ENCODE measurements at regions not wholly inside any gene's neighbourhood (a gene's known extent, or its start where the extent isn't known, plus 50 kb on each side); places are given as distances from the start of the nearest gene placed in this dataset.

GRCh38 chr11:37647767-37648166 is 1049.7 kb upstream of the RAG2 start:
- no peak for DNase-seq
- Histone ChIP-seq H3K4me3 (ENCODE audit: low read depth, low read length) (no peak overlapping the region), H3K27ac (no peak overlapping the region), H3K36me3 (no peaks in the 10 kb centered on the region), H3K9me3 (ENCODE audit: severe bottlenecking) (no peaks in the 10 kb centered on the region), H3K27me3 (ENCODE audit: insufficient read depth, low read depth, severe bottlenecking) (no peaks in the 10 kb centered on the region)
- TF ChIP-seq, protein P1, sequence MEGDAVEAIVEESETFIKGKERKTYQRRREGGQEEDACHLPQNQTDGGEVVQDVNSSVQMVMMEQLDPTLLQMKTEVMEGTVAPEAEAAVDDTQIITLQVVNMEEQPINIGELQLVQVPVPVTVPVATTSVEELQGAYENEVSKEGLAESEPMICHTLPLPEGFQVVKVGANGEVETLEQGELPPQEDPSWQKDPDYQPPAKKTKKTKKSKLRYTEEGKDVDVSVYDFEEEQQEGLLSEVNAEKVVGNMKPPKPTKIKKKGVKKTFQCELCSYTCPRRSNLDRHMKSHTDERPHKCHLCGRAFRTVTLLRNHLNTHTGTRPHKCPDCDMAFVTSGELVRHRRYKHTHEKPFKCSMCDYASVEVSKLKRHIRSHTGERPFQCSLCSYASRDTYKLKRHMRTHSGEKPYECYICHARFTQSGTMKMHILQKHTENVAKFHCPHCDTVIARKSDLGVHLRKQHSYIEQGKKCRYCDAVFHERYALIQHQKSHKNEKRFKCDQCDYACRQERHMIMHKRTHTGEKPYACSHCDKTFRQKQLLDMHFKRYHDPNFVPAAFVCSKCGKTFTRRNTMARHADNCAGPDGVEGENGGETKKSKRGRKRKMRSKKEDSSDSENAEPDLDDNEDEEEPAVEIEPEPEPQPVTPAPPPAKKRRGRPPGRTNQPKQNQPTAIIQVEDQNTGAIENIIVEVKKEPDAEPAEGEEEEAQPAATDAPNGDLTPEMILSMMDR (IDR thresholded peaks at IDR 0.05; ENCODE audit: low read depth, low read length), result no peak

DNA sequence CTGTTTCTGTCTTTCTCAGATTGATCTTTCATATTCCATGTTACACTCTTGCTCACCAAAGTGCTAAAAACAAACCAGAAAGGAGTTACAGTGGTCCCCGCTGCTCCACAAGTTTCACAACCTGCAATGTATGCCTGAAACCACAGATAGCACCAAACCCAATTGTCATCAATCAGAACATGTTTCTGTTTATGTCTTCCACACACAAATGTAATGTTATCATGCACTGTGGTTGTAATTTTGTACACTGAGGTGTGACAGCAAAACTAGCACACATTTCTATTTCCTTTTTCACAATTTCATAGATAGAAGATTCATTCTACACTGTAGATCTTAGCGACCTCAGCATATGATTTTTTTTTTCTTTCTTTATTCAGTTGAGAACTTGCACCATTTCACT is 1045.9 kb upstream of the RAG2 start:
- Histone ChIP-seq H3K9me3 (ENCODE audit: severe bottlenecking) (no peaks in the 10 kb centered on the region), H3K36me3 (no peaks in the 10 kb centered on the region), H3K27ac (no peak overlapping the region), H3K4me3 (ENCODE audit: low read depth, low read length) (no peak overlapping the region), H3K27me3 (ENCODE audit: insufficient read depth, low read depth, severe bottlenecking) (no peaks in the 10 kb centered on the region)
- no peak for DNase-seq
- TF ChIP-seq, protein P1 (IDR thresholded peaks at IDR 0.05; ENCODE audit: low read depth, low read length), result no peak

DNA sequence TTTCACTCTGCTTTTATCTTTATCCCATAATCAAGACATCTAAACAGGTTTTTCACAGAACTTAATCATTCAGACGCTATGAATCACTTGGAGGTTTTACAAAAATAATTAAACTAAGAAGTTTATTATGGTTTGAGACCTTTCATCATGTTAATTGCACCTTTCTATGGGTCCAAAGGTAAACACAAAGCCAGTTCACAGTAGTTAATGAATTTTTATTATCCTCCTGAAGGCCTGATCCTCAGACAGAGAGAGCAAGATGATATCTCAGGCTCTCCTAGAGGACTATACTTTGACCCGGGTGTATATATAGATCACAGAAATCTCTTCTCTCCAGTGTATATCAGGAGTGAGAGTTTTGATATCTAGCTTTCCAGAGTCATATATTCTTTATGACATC is 1044.3 kb upstream of the RAG2 start:
- no peak for DNase-seq
- TF ChIP-seq, protein P1 (IDR thresholded peaks at IDR 0.05; ENCODE audit: low read depth, low read length), result no peak
- H3K4me3 ChIP-seq (ENCODE audit: low read depth, low read length), result no peak overlapping the region

DNA sequence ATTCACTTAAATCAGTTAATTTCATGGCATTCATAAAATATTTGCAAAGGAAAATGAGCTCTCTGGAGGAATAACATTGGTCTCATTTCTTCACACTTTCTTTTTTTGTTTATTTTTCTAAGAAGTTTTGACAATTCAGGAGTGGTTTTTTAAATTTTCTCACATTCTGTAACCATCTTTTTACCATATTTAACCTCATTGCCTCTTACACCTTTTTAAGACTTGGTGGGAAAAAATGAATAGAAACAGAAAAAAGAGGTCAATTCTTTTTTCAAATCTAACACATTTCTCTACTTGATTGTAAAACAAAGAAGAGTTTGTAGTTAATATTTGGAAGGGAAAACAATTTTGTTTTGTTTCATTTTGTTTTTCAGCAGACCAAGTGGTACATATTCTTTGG is 1034.7 kb upstream of the RAG2 start:
- Histone ChIP-seq H3K27ac (no peak overlapping the region), H3K36me3 (no peaks in the 10 kb centered on the region), H3K9me3 (ENCODE audit: severe bottlenecking) (no peaks in the 10 kb centered on the region), H3K4me3 (ENCODE audit: low read depth, low read length) (no peak overlapping the region), H3K27me3 (ENCODE audit: insufficient read depth, low read depth, severe bottlenecking) (no peaks in the 10 kb centered on the region)
- TF ChIP-seq, protein P1 (IDR thresholded peaks at IDR 0.05; ENCODE audit: low read depth, low read length), result no peak
- DNase-seq, result no peak

More for the DNA sequence above, 1044.3 kb upstream of the RAG2 start:
- Histone ChIP-seq H3K27ac (no peak overlapping the region), H3K9me3 (ENCODE audit: severe bottlenecking) (no peaks in the 10 kb centered on the region), H3K36me3 (no peaks in the 10 kb centered on the region), H3K27me3 (ENCODE audit: insufficient read depth, low read depth, severe bottlenecking) (no peaks in the 10 kb centered on the region)

GRCh38 chr11:37630866-37631265 is 1032.8 kb upstream of the RAG2 start:
- no peak for DNase-seq
- Histone ChIP-seq H3K9me3 (ENCODE audit: severe bottlenecking) (no peaks in the 10 kb centered on the region), H3K36me3 (no peaks in the 10 kb centered on the region), H3K27ac (no peak overlapping the region), H3K27me3 (ENCODE audit: insufficient read depth, low read depth, severe bottlenecking) (no peaks in the 10 kb centered on the region), H3K4me3 (ENCODE audit: low read depth, low read length) (no peak overlapping the region)
- TF ChIP-seq, protein P1 (IDR thresholded peaks at IDR 0.05; ENCODE audit: low read depth, low read length), result no peak

- no peak for DNase-seq
- Histone ChIP-seq H3K9me3 (ENCODE audit: severe bottlenecking) (no peaks in the 10 kb centered on the region), H3K27ac (no peak overlapping the region), H3K4me3 (ENCODE audit: low read depth, low read length) (no peak overlapping the region), H3K27me3 (ENCODE audit: insufficient read depth, low read depth, severe bottlenecking) (no peaks in the 10 kb centered on the region), H3K36me3 (no peaks in the 10 kb centered on the region)
- TF ChIP-seq, protein P1 (IDR thresholded peaks at IDR 0.05; ENCODE audit: low read depth, low read length), result no peak
Observed at GRCh38 chr11:37623778-37624177, 1025.7 kb upstream of the RAG2 start.
